GM12878 (cell line): ENCODE measurements at regions not wholly inside any gene's neighbourhood (a gene's known extent, or its start where the extent isn't known, plus 50 kb on each side); places are given as distances from the start of the nearest gene placed in this dataset.

Source experiments
- ATAC-seq: fragments of 200-7000 bp; cut with Tn5 transposase; 3 replicates; pipeline ENCODE4 v1.9.1; 2020; ENCODE audit warnings: mild to moderate bottlenecking, moderate library complexity
- BruUV-seq: library from RNA; stranded (reverse); fragments of 400-500 nt; replicated peaks from 2 replicates; lab custom pipeline; 2021; lab: Mats Ljungman, UMichigan
- CTCF ChIA-PET: fragments of 300-600 bp; sonication (Branson Sonifier 250); formaldehyde crosslinking; extraction: SDS; loops from one replicate; lab custom pipeline; 2021; ENCODE audit warnings: inconsistent platforms; lab: Yijun Ruan, JAX
- POLR2A ChIA-PET: fragments of 350-600 bp; formaldehyde crosslinking; extraction: SDS; loops from one replicate; lab custom pipeline; 2021; ENCODE audit warnings: inconsistent platforms; lab: Charles Lee
- RAD21 ChIA-PET: fragments of 300-600 bp; sonication (Branson Sonifier 250); formaldehyde crosslinking; loops from one replicate; lab custom pipeline; 2023; ENCODE audit warnings: antibody characterized with exemption; ENCODE audit not compliant: unreplicated experiment; lab: Charles Lee
- SMC1A ChIA-PET: fragments of 300-600 bp; sonication (Branson Sonifier 250); formaldehyde crosslinking; loops from one replicate; lab custom pipeline; 2023; ENCODE audit not compliant: unreplicated experiment, uncharacterized antibody; lab: Charles Lee
- DNase-seq: peaks from one replicate; pipeline ENCODE4 v3.0.0-alpha.2; 2011; ENCODE audit warnings: low read depth, low spot score
- FAIRE-seq: peaks from 3 replicates; lab custom pipeline; 2011; peaks lifted over from hg19 to GRCh38; lab: Jason Lieb, UNC
- H2AFZ ChIP-seq: 2 replicates; pipeline ENCODE4 v1.6.0; 2011; ENCODE audit warnings: low read depth, low read length, control low read depth; ENCODE audit not compliant: control insufficient read depth
- H3K27ac ChIP-seq: 2 replicates; pipeline ENCODE4 v1.5.1; 2011; ENCODE audit warnings: control low read depth; ENCODE audit not compliant: control insufficient read depth, insufficient read depth
- H3K27me3 ChIP-seq, 2 experiments: replicated peaks in 1 of 2; 2 replicates each; pipeline versions ENCODE4 v1.6.0 to v1.6.1; 2011; ENCODE audit warnings: low read length in 1 of 2; ENCODE audit not compliant: control insufficient read depth in 2 of 2, insufficient read depth in 2 of 2
- H3K36me3 ChIP-seq, 2 experiments: 2 replicates each; pipeline ENCODE4 v1.5.1; 2011; ENCODE audit warnings: low read length in 1 of 2; ENCODE audit not compliant: control insufficient read depth in 2 of 2, insufficient read depth in 2 of 2
- H3K4me1 ChIP-seq: 2 replicates; pipeline ENCODE4 v1.6.1; 2011; ENCODE audit warnings: mild to moderate bottlenecking, low read length, moderate library complexity, mixed read lengths; ENCODE audit not compliant: control insufficient read depth, insufficient read depth
- H3K4me2 ChIP-seq: 2 replicates; pipeline ENCODE4 v1.6.0; 2011; ENCODE audit warnings: control low read depth; ENCODE audit not compliant: control insufficient read depth, insufficient read depth
- H3K4me3 ChIP-seq: fragments of 200-600 bp; sonication (generic); 2 replicates; pipeline ENCODE4 v1.5.1; 2016
- H3K79me2 ChIP-seq: 2 replicates; pipeline ENCODE4 v1.6.0; 2011; ENCODE audit warnings: low read length; ENCODE audit not compliant: control insufficient read depth, insufficient read depth
- H3K9ac ChIP-seq: 2 replicates; pipeline ENCODE4 v1.8.0; 2011; ENCODE audit warnings: low read length, control low read depth, mixed read lengths; ENCODE audit not compliant: control insufficient read depth, insufficient read depth
- H3K9me3 ChIP-seq: replicated peaks from 3 replicates; pipeline ENCODE4 v1.5.1; 2011; ENCODE audit warnings: mild to moderate bottlenecking, low read length; ENCODE audit not compliant: control insufficient read depth, insufficient read depth
- H4K20me1 ChIP-seq: 2 replicates; pipeline ENCODE4 v1.6.0; 2011; ENCODE audit not compliant: control insufficient read depth, insufficient read depth
- BRCA1 ChIP-seq: IDR thresholded peaks from 2 replicates; pipeline ENCODE4 v1.6.1; 2011; ENCODE audit warnings: low read depth, low read length, improper control_type of control experiment
- EZH2 ChIP-seq: IDR thresholded peaks from 2 replicates; pipeline ENCODE4 v1.6.1; 2012; ENCODE audit warnings: low read depth, mild to moderate bottlenecking, control low read depth, inconsistent platforms, low read length, borderline replicate concordance; ENCODE audit not compliant: control insufficient read depth
- HDAC2 ChIP-seq: fragments of 200-600 bp; sonication (generic); IDR thresholded peaks from 2 replicates; pipeline ENCODE4 v1.6.1; 2017
- NR2F1 ChIP-seq: fragments of 450-650 bp; conservative IDR thresholded peaks from 2 replicates; pipeline ENCODE4 v1.6.1; 2017; ENCODE audit warnings: mild to moderate bottlenecking
- RELB ChIP-seq: fragments of 450-650 bp; IDR thresholded peaks from 2 replicates; pipeline ENCODE4 v1.6.1; 2017; ENCODE audit warnings: low read depth, mild to moderate bottlenecking, moderate library complexity
- SMAD5 ChIP-seq: IDR thresholded peaks from 2 replicates; pipeline ENCODE4 v1.6.1; 2016; ENCODE audit warnings: antibody characterized with exemption, low read depth
- SREBF1 ChIP-seq: IDR thresholded peaks from 2 replicates; pipeline ENCODE4 v1.6.1; 2012; ENCODE audit warnings: mild to moderate bottlenecking, low read length
- ZZZ3 ChIP-seq: IDR thresholded peaks from 2 replicates; pipeline ENCODE4 v1.6.1; 2011; ENCODE audit warnings: low read depth; ENCODE audit not compliant: control insufficient read depth, insufficient read length
- WGBS: methylation state at CpG from one replicate; pipeline ENCODE4 v1.1.6; 2016; ENCODE audit warnings: low lambda C conversion rate; ENCODE audit not compliant: insufficient replicate concordance, insufficient coverage; ENCODE audit errors: missing lambda C conversion rate; 5-methylcytosine and 5-hydroxymethylcytosine counted together
- in situ Hi-C: fragments of 300-500 bp; cut with MboI; formaldehyde crosslinking; loops from 9 replicates; pipeline ENCODE4 v1.14.3; 2018; ENCODE audit warnings: mixed read lengths
- intact Hi-C: fragments of 100-400 bp; cut with micrococcal nuclease; formaldehyde crosslinking; loops from one replicate; pipeline ENCODE4 v1.14.2; 2022; ENCODE audit not compliant: unreplicated experiment

DNA sequence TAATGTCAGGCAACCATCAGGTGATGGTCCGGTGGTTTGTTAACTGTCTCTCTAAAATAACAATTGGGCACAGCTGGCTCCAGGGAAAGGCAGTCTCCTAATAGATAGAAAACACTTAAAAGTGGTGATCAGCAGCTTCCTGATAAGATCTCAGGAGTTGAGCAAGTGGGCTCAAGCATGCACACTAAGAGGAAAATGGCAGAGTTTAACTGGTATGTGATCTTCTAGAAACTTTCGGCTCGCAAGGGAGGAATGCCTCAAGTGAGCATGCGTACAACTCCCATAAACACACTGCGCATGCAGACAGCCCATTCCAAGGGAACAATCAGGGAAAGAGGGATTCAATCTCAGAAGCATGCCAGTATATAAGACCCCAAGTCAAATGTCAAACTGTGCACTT lies 52.2 kb upstream of the VTCN1 start:
- 76% methylated on average over 4 of the region's 5 CpGs for WGBS
- Histone ChIP-seq H3K4me2 (no peak overlapping the region), H3K27ac (no peak overlapping the region), H3K27me3 (peaks cover 0 to 2% of the 10 kb centered on the region in 2 experiments; a peak in 1 of 4 replicates), H3K9me3 (no peaks in the 10 kb centered on the region; the same call in 2 of the 3 replicates), H3K9ac (no peak overlapping the region), H4K20me1 (no peaks in the 10 kb centered on the region), H3K36me3 (no peaks in the 10 kb centered on the region), H2AFZ (no peak overlapping the region), H3K4me1 (no peaks in the 10 kb centered on the region)
- BruUV-seq: no TSS peak
- POLR2A ChIA-PET: no interaction called here
- in situ Hi-C loops: no loop called here
- DNase-seq (no peak), ATAC-seq (no peak), FAIRE-seq (no peak)
- SMC1A ChIA-PET: interaction anchor here (0.7 kb wide), 1 partner anchor 116 kb away, joined by 3 read pairs; no protein-coding TSS in a partner anchor
- CTCF ChIA-PET: interaction anchor here (0.6 kb wide), 1 partner anchor 1096 kb away, joined by 3 read pairs; no protein-coding TSS in a partner anchor
- TF ChIP-seq ZZZ3: no peak
- no peak for TF ChIP-seq NR2F1
- no peak for TF ChIP-seq EZH2
- TF ChIP-seq BRCA1: no peak
- TF ChIP-seq SMAD5: no peak
- TF ChIP-seq, all 136 proteins: peak for 0
- Histone ChIP-seq H3K4me3 (no peak overlapping the region), H3K79me2 (no peaks in the 10 kb centered on the region)
- intact Hi-C loops: no loop called here
- RAD21 ChIA-PET: no interaction called here

DNA sequence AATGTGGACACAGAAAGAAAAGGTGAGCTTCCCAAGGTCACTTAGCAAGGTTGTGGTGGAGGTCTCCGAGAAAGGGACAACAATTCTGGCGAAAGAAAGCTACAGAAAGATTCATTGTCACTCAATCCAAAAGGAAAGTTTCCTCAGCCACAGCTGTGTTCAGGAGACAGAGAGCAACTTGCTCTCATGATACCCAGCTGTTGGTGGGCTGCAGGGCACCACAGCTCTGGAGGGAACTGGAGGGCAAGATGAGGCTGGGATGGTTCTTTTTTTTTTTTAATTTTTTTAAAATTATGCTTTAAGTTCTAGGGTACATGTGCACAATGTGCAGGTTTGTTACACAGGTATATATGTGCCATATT lies 50.7 kb upstream of the VTCN1 start:
- Histone ChIP-seq H3K4me3 (no peak overlapping the region), H3K27me3 (peaks cover 0 to 2% of the 10 kb centered on the region in 2 experiments; a peak in 1 of 4 replicates), H3K4me1 (no peaks in the 10 kb centered on the region), H3K36me3 (no peaks in the 10 kb centered on the region), H3K9ac (no peak overlapping the region), H3K9me3 (no peaks in the 10 kb centered on the region; the same call in 2 of the 3 replicates), H2AFZ (no peak overlapping the region), H3K27ac (no peak overlapping the region), H4K20me1 (no peaks in the 10 kb centered on the region), H3K79me2 (no peaks in the 10 kb centered on the region), H3K4me2 (no peak overlapping the region)
- RAD21 ChIA-PET: no interaction called here
- no peak for FAIRE-seq
- ATAC-seq: no peak
- no TSS peak for BruUV-seq
- intact Hi-C loops (no loop called here), in situ Hi-C loops (no loop called here)
- TF ChIP-seq HDAC2 (no peak), SREBF1 (no peak), RELB (no peak)
- SMC1A ChIA-PET: no interaction called here
- CTCF ChIA-PET: no interaction called here
- POLR2A ChIA-PET: no interaction called here
- no peak for DNase-seq
- 90% methylated on average over 2 of the region's 2 CpGs for WGBS
